GM12878 (cell line): ENCODE measurements at regions not wholly inside any gene's neighbourhood (a gene's known extent, or its start where the extent isn't known, plus 50 kb on each side); places are given as distances from the start of the nearest gene placed in this dataset.
A peak's percentile ranks its signal among the peaks of the same experiment; 100 is the strongest.

Experiments used
- ATAC-seq: fragments of 200-7000 bp; cut with Tn5 transposase; 3 replicates; pipeline ENCODE4 v1.9.1; 2020; ENCODE audit warnings: mild to moderate bottlenecking, moderate library complexity
- BruUV-seq: library from RNA; stranded (reverse); fragments of 400-500 nt; replicated peaks from 2 replicates; lab custom pipeline; 2021; lab: Mats Ljungman, UMichigan
- CTCF ChIA-PET: fragments of 300-600 bp; sonication (Branson Sonifier 250); formaldehyde crosslinking; extraction: SDS; loops from one replicate; lab custom pipeline; 2021; ENCODE audit warnings: inconsistent platforms; lab: Yijun Ruan, JAX
- POLR2A ChIA-PET: fragments of 350-600 bp; formaldehyde crosslinking; extraction: SDS; loops from one replicate; lab custom pipeline; 2021; ENCODE audit warnings: inconsistent platforms; lab: Charles Lee
- RAD21 ChIA-PET: fragments of 300-600 bp; sonication (Branson Sonifier 250); formaldehyde crosslinking; loops from one replicate; lab custom pipeline; 2023; ENCODE audit warnings: antibody characterized with exemption; ENCODE audit not compliant: unreplicated experiment; lab: Charles Lee
- SMC1A ChIA-PET: fragments of 300-600 bp; sonication (Branson Sonifier 250); formaldehyde crosslinking; loops from one replicate; lab custom pipeline; 2023; ENCODE audit not compliant: unreplicated experiment, uncharacterized antibody; lab: Charles Lee
- DNase-seq: peaks from one replicate; pipeline ENCODE4 v3.0.0-alpha.2; 2011; ENCODE audit warnings: low read depth, low spot score
- FAIRE-seq: peaks from 3 replicates; lab custom pipeline; 2011; peaks lifted over from hg19 to GRCh38; lab: Jason Lieb, UNC
- H2AFZ ChIP-seq: 2 replicates; pipeline ENCODE4 v1.6.0; 2011; ENCODE audit warnings: low read depth, low read length, control low read depth; ENCODE audit not compliant: control insufficient read depth
- H3K27ac ChIP-seq: 2 replicates; pipeline ENCODE4 v1.5.1; 2011; ENCODE audit warnings: control low read depth; ENCODE audit not compliant: control insufficient read depth, insufficient read depth
- H3K27me3 ChIP-seq, 2 experiments: replicated peaks in 1 of 2; 2 replicates each; pipeline versions ENCODE4 v1.6.0 to v1.6.1; 2011; ENCODE audit warnings: low read length in 1 of 2; ENCODE audit not compliant: control insufficient read depth in 2 of 2, insufficient read depth in 2 of 2
- H3K36me3 ChIP-seq, 2 experiments: 2 replicates each; pipeline ENCODE4 v1.5.1; 2011; ENCODE audit warnings: low read length in 1 of 2; ENCODE audit not compliant: control insufficient read depth in 2 of 2, insufficient read depth in 2 of 2
- H3K4me1 ChIP-seq: 2 replicates; pipeline ENCODE4 v1.6.1; 2011; ENCODE audit warnings: mild to moderate bottlenecking, low read length, moderate library complexity, mixed read lengths; ENCODE audit not compliant: control insufficient read depth, insufficient read depth
- H3K4me2 ChIP-seq: 2 replicates; pipeline ENCODE4 v1.6.0; 2011; ENCODE audit warnings: control low read depth; ENCODE audit not compliant: control insufficient read depth, insufficient read depth
- H3K4me3 ChIP-seq: fragments of 200-600 bp; sonication (generic); 2 replicates; pipeline ENCODE4 v1.5.1; 2016
- H3K79me2 ChIP-seq: 2 replicates; pipeline ENCODE4 v1.6.0; 2011; ENCODE audit warnings: low read length; ENCODE audit not compliant: control insufficient read depth, insufficient read depth
- H3K9ac ChIP-seq: 2 replicates; pipeline ENCODE4 v1.8.0; 2011; ENCODE audit warnings: low read length, control low read depth, mixed read lengths; ENCODE audit not compliant: control insufficient read depth, insufficient read depth
- H3K9me3 ChIP-seq: replicated peaks from 3 replicates; pipeline ENCODE4 v1.5.1; 2011; ENCODE audit warnings: mild to moderate bottlenecking, low read length; ENCODE audit not compliant: control insufficient read depth, insufficient read depth
- H4K20me1 ChIP-seq: 2 replicates; pipeline ENCODE4 v1.6.0; 2011; ENCODE audit not compliant: control insufficient read depth, insufficient read depth
- FOS ChIP-seq: IDR thresholded peaks from 3 replicates; pipeline ENCODE4 v1.6.1; 2011; ENCODE audit warnings: borderline replicate concordance; ENCODE audit not compliant: insufficient read length; ENCODE audit errors: extremely low read depth
- MTA2 ChIP-seq: fragments of 450-650 bp; IDR thresholded peaks from 2 replicates; pipeline ENCODE4 v1.6.1; 2016; ENCODE audit warnings: low read depth, mild to moderate bottlenecking, moderate library complexity
- NR2C2 ChIP-seq: IDR thresholded peaks from 2 replicates; pipeline ENCODE4 v1.6.1; 2011; ENCODE audit warnings: borderline replicate concordance, low read depth; ENCODE audit not compliant: control insufficient read depth, insufficient read length
- PAX8 ChIP-seq: fragments of 450-650 bp; IDR thresholded peaks from 2 replicates; pipeline ENCODE4 v1.6.1; 2017; ENCODE audit warnings: mild to moderate bottlenecking, moderate library complexity
- RB1 ChIP-seq: fragments of 450-650 bp; formaldehyde crosslinking; IDR thresholded peaks from 2 replicates; pipeline ENCODE4 v1.6.1; 2017; ENCODE audit warnings: mild to moderate bottlenecking, borderline replicate concordance
- RCOR1 ChIP-seq: conservative IDR thresholded peaks from 2 replicates; pipeline ENCODE4 v1.6.1; 2012; ENCODE audit warnings: low read depth, low read length, improper control_type of control experiment
- SIN3A ChIP-seq: IDR thresholded peaks from 2 replicates; pipeline ENCODE4 v1.6.1; 2012; ENCODE audit warnings: low read depth, low read length, improper control_type of control experiment
- SRF ChIP-seq, 2 experiments: IDR thresholded peaks; 2 replicates each; pipeline ENCODE4 v1.6.1; 2011; ENCODE audit warnings: low read depth in 2 of 2, low read length in 2 of 2, mild to moderate bottlenecking in 1 of 2, moderate library complexity in 1 of 2
- WRNIP1 ChIP-seq: IDR thresholded peaks from 2 replicates; pipeline ENCODE4 v1.6.1; 2011; ENCODE audit warnings: low read depth, low read length, improper control_type of control experiment, borderline replicate concordance
- ZZZ3 ChIP-seq: IDR thresholded peaks from 2 replicates; pipeline ENCODE4 v1.6.1; 2011; ENCODE audit warnings: low read depth; ENCODE audit not compliant: control insufficient read depth, insufficient read length
- WGBS: methylation state at CpG from one replicate; pipeline ENCODE4 v1.1.6; 2016; ENCODE audit warnings: low lambda C conversion rate; ENCODE audit not compliant: insufficient replicate concordance, insufficient coverage; ENCODE audit errors: missing lambda C conversion rate; 5-methylcytosine and 5-hydroxymethylcytosine counted together
- in situ Hi-C: fragments of 300-500 bp; cut with MboI; formaldehyde crosslinking; loops from 9 replicates; pipeline ENCODE4 v1.14.3; 2018; ENCODE audit warnings: mixed read lengths
- intact Hi-C: fragments of 100-400 bp; cut with micrococcal nuclease; formaldehyde crosslinking; loops from one replicate; pipeline ENCODE4 v1.14.2; 2022; ENCODE audit not compliant: unreplicated experiment
- TF ChIP-seq, protein P1 (sequence below): fragments of 450-650 bp; formaldehyde crosslinking; IDR thresholded peaks from 2 replicates; pipeline ENCODE4 v1.4.0; 2022; ENCODE audit warnings: mild to moderate bottlenecking, moderate library complexity
- TF ChIP-seq, protein P2 (sequence below), 3 experiments: IDR thresholded peaks in 2 of 3; conservative IDR thresholded peaks in 1 of 3; 2 replicates each; pipeline ENCODE4 v1.5.1; 2011; ENCODE audit warnings: low read depth in 3 of 3, low read length in 3 of 3, mild to moderate bottlenecking in 3 of 3, control low read depth in 2 of 3, moderate library complexity in 2 of 3, inconsistent platforms in 1 of 3, mixed read lengths in 1 of 3; ENCODE audit not compliant: control insufficient read depth in 2 of 3, insufficient read depth in 1 of 3; ENCODE audit errors: extremely low read depth in 1 of 3

DNA sequence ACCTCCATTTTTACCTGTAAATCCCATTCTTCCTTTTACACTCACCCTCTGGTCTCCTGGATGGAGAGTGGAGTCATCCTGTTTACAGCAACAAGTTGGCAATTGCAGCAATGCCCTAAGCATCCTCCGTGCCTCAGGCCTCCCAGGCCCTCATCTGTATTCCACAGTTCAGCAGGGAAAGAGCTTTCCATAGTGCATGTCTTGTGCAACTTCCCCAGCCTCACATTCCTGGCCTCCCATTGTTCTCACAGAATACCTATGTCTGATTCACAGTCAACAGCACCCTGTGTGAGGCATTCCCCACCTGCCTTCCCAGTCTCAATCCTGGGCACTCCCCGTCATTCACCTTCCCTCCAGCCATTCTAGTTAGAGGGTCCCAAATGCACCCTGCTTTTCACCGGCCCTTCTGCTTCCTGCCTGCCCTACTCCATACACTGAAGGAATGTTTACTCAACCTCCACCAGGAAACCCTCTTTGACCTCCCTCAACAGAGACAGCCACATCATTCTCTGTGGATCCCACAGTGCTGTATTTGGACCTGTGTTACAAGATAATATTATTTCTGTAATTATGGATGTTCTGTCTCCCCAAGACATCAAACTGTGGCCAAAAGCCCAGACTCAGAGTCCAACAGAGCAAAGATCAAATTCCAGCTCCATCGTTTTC lies 405.7 kb downstream of the BUD13 start:
- Histone ChIP-seq H3K4me3 (no peak overlapping the region), H3K79me2 (no peaks in the 10 kb centered on the region), H4K20me1 (no peaks in the 10 kb centered on the region), H3K4me2 (no peak overlapping the region), H3K4me1 (no peaks in the 10 kb centered on the region), H2AFZ (no peak overlapping the region), H3K9me3 (no peaks in the 10 kb centered on the region), H3K36me3 (no peaks in the 10 kb centered on the region), H3K27ac (no peak overlapping the region), H3K9ac (no peak overlapping the region), H3K27me3 (peaks cover 2 to 3% of the 10 kb centered on the region in 2 experiments)
- ChIA-PET POLR2A (no interaction called here), RAD21 (no interaction called here), CTCF (interaction anchor here (0.7 kb wide), 1 partner anchor 1351 kb away, joined by 3 read pairs; no protein-coding TSS in a partner anchor), SMC1A (no interaction called here)
- intact Hi-C loops: no loop called here
- in situ Hi-C loops: no loop called here
- FAIRE-seq (no peak), DNase-seq (no peak), ATAC-seq (no peak)
- no peak for TF ChIP-seq RCOR1
- TF ChIP-seq SRF (IDR thresholded peaks at IDR 0.05; ENCODE audit: low read depth in 2 of 2, low read length in 2 of 2): no peak
- no peak for TF ChIP-seq PAX8
- TF ChIP-seq RB1: no peak
- no peak for TF ChIP-seq NR2C2
- TF ChIP-seq FOS: no peak
- no peak for TF ChIP-seq WRNIP1
- no peak for TF ChIP-seq ZZZ3
- WGBS: 10% methylated on average over 4 of the region's 4 CpGs
- no TSS peak for BruUV-seq

DNA sequence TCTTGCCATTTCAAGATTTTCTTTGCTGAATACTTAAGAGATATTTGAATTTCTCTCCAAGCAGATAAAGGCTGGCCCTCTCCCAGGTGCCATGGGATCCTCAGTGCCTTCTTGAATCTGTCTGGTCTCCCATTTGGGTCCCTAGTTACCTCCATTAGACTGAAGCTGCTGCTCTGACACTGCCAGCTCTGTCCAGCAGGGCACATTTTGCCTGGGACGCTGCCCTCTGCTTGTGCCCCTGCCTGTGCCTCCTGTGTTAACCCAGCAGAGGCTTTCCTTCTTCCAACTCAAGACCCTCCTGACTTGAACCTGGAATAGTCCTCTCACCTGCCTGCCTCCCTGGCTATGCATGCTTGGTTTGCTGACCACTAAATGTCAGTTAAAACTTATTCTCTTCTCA lies 406.3 kb downstream of the BUD13 start:
- in situ Hi-C loops: no loop called here
- no peak for DNase-seq
- TF ChIP-seq, protein P1, sequence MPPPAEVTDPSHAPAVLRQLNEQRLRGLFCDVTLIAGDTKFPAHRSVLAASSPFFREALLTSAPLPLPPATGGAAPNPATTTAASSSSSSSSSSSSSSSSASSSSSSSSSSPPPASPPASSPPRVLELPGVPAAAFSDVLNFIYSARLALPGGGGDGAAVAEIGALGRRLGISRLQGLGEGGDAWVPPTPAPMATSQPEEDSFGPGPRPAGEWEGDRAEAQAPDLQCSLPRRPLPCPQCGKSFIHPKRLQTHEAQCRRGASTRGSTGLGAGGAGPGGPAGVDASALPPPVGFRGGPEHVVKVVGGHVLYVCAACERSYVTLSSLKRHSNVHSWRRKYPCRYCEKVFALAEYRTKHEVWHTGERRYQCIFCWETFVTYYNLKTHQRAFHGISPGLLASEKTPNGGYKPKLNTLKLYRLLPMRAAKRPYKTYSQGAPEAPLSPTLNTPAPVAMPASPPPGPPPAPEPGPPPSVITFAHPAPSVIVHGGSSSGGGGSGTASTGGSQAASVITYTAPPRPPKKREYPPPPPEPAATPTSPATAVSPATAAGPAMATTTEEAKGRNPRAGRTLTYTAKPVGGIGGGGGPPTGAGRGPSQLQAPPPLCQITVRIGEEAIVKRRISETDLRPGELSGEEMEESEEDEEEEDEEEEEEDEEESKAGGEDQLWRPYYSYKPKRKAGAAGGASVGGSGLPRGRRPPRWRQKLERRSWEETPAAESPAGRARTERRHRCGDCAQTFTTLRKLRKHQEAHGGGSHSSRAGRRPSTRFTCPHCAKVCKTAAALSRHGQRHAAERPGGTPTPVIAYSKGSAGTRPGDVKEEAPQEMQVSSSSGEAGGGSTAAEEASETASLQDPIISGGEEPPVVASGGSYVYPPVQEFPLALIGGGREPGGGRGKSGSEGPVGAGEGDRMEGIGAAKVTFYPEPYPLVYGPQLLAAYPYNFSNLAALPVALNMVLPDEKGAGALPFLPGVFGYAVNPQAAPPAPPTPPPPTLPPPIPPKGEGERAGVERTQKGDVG (CRISPR knock-in tag): no peak
- TF ChIP-seq, protein P2, sequence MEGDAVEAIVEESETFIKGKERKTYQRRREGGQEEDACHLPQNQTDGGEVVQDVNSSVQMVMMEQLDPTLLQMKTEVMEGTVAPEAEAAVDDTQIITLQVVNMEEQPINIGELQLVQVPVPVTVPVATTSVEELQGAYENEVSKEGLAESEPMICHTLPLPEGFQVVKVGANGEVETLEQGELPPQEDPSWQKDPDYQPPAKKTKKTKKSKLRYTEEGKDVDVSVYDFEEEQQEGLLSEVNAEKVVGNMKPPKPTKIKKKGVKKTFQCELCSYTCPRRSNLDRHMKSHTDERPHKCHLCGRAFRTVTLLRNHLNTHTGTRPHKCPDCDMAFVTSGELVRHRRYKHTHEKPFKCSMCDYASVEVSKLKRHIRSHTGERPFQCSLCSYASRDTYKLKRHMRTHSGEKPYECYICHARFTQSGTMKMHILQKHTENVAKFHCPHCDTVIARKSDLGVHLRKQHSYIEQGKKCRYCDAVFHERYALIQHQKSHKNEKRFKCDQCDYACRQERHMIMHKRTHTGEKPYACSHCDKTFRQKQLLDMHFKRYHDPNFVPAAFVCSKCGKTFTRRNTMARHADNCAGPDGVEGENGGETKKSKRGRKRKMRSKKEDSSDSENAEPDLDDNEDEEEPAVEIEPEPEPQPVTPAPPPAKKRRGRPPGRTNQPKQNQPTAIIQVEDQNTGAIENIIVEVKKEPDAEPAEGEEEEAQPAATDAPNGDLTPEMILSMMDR (IDR thresholded peaks at IDR 0.05 in 2 of 3, conservative IDR thresholded peaks at IDR 0.05 in 1 of 3; ENCODE audit: control insufficient read depth in 2 of 3, extremely low read depth in 1 of 3, insufficient read depth in 1 of 3, low read depth in 3 of 3, low read length in 3 of 3): 0 out of 6 replicates have a peak, but pooled peaks of 1 of the 3 experiments have one; percentile 4
- no peak for TF ChIP-seq MTA2
- TF ChIP-seq SIN3A: no peak

More for the DNA sequence above, 406.3 kb downstream of the BUD13 start:
- Histone ChIP-seq H2AFZ (no peak overlapping the region), H3K4me3 (no peak overlapping the region), H4K20me1 (no peaks in the 10 kb centered on the region), H3K9me3 (no peaks in the 10 kb centered on the region), H3K79me2 (no peaks in the 10 kb centered on the region), H3K36me3 (no peaks in the 10 kb centered on the region), H3K27ac (no peak overlapping the region), H3K4me2 (no peak overlapping the region), H3K9ac (no peak overlapping the region), H3K4me1 (no peaks in the 10 kb centered on the region), H3K27me3 (peaks cover 2 to 3% of the 10 kb centered on the region in 2 experiments)
- POLR2A ChIA-PET: no interaction called here
- CTCF ChIA-PET: no interaction called here
- no TSS peak for BruUV-seq
- SMC1A ChIA-PET: no interaction called here
- intact Hi-C loops: no loop called here
- RAD21 ChIA-PET: no interaction called here
- ATAC-seq: no peak
- no peak for FAIRE-seq
- WGBS: 0% methylated on average over 1 of the region's 1 CpG
